Muscle of leg (tissue), 3 donors: ENCODE measurements at regions not wholly inside any gene's neighbourhood (a gene's known extent, or its start where the extent isn't known, plus 50 kb on each side); places are given as distances from the start of the nearest gene placed in this dataset.

Experiments used
- DNase-seq: peaks from one replicate; pipeline ENCODE4 v3.0.0; 2013
- H3K27ac ChIP-seq: one replicate; pipeline ENCODE4 v1.5.1; 2013; ENCODE audit warnings: mild to moderate bottlenecking, low read length, control low read depth
- H3K27me3 ChIP-seq: one replicate; pipeline ENCODE4 v1.6.1; 2013; ENCODE audit warnings: low read length; ENCODE audit not compliant: control insufficient read depth, insufficient read depth
- H3K36me3 ChIP-seq: one replicate; pipeline ENCODE4 v1.6.1; 2013; ENCODE audit warnings: low read length; ENCODE audit not compliant: control insufficient read depth, insufficient read depth
- H3K4me1 ChIP-seq: one replicate; pipeline ENCODE4 v1.6.1; 2013; ENCODE audit warnings: low read length; ENCODE audit not compliant: control insufficient read depth, insufficient read depth
- H3K4me3 ChIP-seq: one replicate; pipeline ENCODE4 v1.5.1; 2013; ENCODE audit warnings: low read length, control low read depth
- H3K9me3 ChIP-seq: replicated peaks from 2 replicates; pipeline ENCODE4 v1.6.1; 2013; ENCODE audit warnings: low read depth, low read length; ENCODE audit not compliant: control insufficient read depth
- WGBS: methylation state at CpG from one replicate; pipeline ENCODE4 v1.1.5; 2013; ENCODE audit warnings: missing lambda C conversion rate; ENCODE audit not compliant: insufficient coverage; 5-methylcytosine and 5-hydroxymethylcytosine counted together

DNA sequence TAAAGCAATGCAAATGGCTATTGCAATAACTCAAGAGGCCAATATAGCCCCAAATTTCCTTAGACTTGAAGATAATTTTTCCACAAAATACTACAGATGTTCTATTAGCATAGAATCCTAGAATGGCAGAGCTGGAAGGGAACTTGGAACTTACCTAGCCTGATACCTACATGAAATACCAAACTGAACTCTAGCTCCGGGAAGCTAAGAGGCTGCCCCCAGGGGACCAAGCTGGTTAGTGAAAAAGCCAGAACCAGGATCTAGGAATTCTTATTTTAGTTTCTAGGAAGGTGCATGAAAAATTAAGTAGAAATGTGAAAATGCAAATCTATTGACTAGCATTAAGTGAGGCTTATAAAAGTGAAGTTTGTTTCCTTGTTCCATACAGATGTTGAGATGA lies 256.0 kb upstream of the CBLB start:
- H3K36me3 ChIP-seq: no peaks in the 10 kb centered on the region
- no CpG with 5 or more reads among the region's 1 CpG for WGBS
- no peak overlapping the region for H3K4me3 ChIP-seq
- H3K27ac ChIP-seq: peak overlapping the region; percentile 79
- DNase-seq: peak; percentile 27
- H3K4me1 ChIP-seq: peaks cover 3% of the 10 kb centered on the region
- H3K27me3 ChIP-seq: no peaks in the 10 kb centered on the region
- H3K9me3 ChIP-seq: no peaks in the 10 kb centered on the region

- no peak overlapping the region for H3K4me3 ChIP-seq
- no peaks in the 10 kb centered on the region for H3K9me3 ChIP-seq
- no peaks in the 10 kb centered on the region for H3K36me3 ChIP-seq
- peaks cover 3% of the 10 kb centered on the region for H3K4me1 ChIP-seq
- no CpG with 5 or more reads among the region's 3 CpGs for WGBS
- H3K27me3 ChIP-seq: no peaks in the 10 kb centered on the region
- peak overlapping the region; percentile 79 for H3K27ac ChIP-seq
- peak; percentile 93 for DNase-seq
Observed at GRCh38 chr3:106125321-106125720, 256.5 kb upstream of the CBLB start.

DNA sequence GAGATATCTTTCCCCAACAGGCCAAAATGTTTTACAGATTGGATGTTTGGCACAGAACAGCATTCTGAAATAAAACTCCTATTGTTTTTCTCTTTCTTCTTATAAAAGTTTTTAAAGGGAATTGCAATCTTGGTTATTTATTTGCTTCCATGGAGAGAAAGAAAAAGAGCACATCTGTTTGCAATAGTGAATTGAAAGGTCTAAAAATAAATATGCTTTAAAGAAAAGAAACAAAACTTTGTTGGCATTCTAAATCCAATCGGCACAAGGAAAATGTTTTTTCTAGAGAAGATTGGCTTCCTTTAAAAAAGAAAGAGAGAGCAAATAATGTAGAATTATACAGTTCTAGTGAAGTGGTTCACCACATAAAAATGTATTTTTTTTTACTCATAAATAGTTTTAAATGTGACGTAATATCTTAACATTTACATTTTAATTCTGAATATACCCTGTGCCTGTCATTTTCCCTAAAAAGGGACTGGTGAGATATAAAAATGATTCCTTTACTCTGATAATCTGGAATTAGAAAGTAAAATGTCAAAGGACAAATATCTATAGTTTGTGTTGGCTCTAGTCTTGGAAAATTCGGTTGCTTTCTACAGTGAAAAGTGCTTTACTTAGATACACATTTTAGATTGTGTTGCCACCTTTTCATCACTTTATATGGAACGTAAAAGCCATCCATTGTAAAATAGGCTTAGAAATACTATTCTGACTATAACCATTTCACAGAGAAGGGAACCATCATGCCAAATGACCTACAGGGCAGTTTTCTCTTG lies 257.4 kb upstream of the CBLB start:
- Histone ChIP-seq H3K4me3 (no peak overlapping the region), H3K27ac (peak overlapping the region; percentile 79), H3K9me3 (no peaks in the 10 kb centered on the region), H3K27me3 (no peaks in the 10 kb centered on the region), H3K4me1 (peaks cover 9% of the 10 kb centered on the region), H3K36me3 (no peaks in the 10 kb centered on the region)
- DNase-seq: peak; percentile 93
- no CpG with 5 or more reads among the region's 4 CpGs for whole genome bisulfite sequencing

GRCh38 chr3:106126846-106127235 lies 258.0 kb upstream of the CBLB start:
- 80% methylated on average over 3 of the region's 4 CpGs for WGBS
- Histone ChIP-seq H3K27ac (peak overlapping the region; percentile 79), H3K9me3 (no peaks in the 10 kb centered on the region), H3K27me3 (no peaks in the 10 kb centered on the region), H3K4me1 (peaks cover 11% of the 10 kb centered on the region), H3K36me3 (no peaks in the 10 kb centered on the region), H3K4me3 (no peak overlapping the region)
- peak; percentile 19 for DNase-seq

DNA sequence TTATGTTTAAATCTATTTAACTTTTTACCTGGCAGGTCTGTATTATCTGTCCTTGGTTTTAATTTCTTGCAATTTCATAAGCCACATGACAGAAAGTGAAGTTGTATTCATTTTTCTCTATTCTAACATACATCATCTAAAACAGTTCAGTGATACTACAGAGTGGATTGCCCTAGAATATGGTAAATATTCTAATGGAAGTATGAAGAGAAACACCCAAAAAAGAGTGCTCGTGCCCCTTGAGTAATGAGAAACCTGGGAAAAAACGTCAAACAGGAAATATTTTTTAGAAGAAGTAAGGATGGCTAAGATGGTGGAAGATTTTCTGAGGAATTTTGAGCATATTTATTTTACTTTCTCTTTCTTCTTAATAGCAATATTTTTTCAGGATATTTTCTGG lies 261.1 kb upstream of the CBLB start:
- no CpG with 5 or more reads among the region's 2 CpGs for WGBS
- Histone ChIP-seq H3K27ac (peak overlapping the region; percentile 23), H3K36me3 (no peaks in the 10 kb centered on the region)

GRCh38 chr3:106130384-106131198 lies 261.8 kb upstream of the CBLB start:
- peak overlapping the region; percentile 82 for H3K27ac ChIP-seq
- WGBS: no CpG with 5 or more reads among the region's 2 CpGs
- H3K27me3 ChIP-seq: no peaks in the 10 kb centered on the region
- peaks cover 2% of the 10 kb centered on the region for H3K9me3 ChIP-seq
- DNase-seq: peak; percentile 89
- H3K36me3 ChIP-seq: no peaks in the 10 kb centered on the region
- H3K4me1 ChIP-seq: peaks cover 11% of the 10 kb centered on the region
- no peak overlapping the region for H3K4me3 ChIP-seq

More for the DNA sequence above, 261.1 kb upstream of the CBLB start:
- H3K4me3 ChIP-seq: no peak overlapping the region
- H3K4me1 ChIP-seq: peaks cover 11% of the 10 kb centered on the region
- DNase-seq: no peak
- H3K27me3 ChIP-seq: no peaks in the 10 kb centered on the region
- H3K9me3 ChIP-seq: no peaks in the 10 kb centered on the region

- peaks cover 7% of the 10 kb centered on the region for H3K4me1 ChIP-seq
- DNase-seq: no peak
- H3K27ac ChIP-seq: no peak overlapping the region
- 94% methylated on average over 21 of the region's 26 CpGs for WGBS
- no peaks in the 10 kb centered on the region for H3K36me3 ChIP-seq
- no peak overlapping the region for H3K4me3 ChIP-seq
- H3K27me3 ChIP-seq: no peaks in the 10 kb centered on the region
- H3K9me3 ChIP-seq: peaks cover 3% of the 10 kb centered on the region
Observed at GRCh38 chr3:106135451-106136160, 266.8 kb upstream of the CBLB start.

- no peaks in the 10 kb centered on the region for H3K4me1 ChIP-seq
- DNase-seq: no peak
- H3K36me3 ChIP-seq: no peaks in the 10 kb centered on the region
- no CpG with 5 or more reads among the region's 1 CpG for WGBS
- peaks cover 3% of the 10 kb centered on the region for H3K9me3 ChIP-seq
- H3K27me3 ChIP-seq: no peaks in the 10 kb centered on the region
- H3K27ac ChIP-seq: no peak overlapping the region
- H3K4me3 ChIP-seq: no peak overlapping the region
Observed at GRCh38 chr3:106139826-106140225, 271.0 kb upstream of the CBLB start.

GRCh38 chr3:106140431-106140830 lies 271.6 kb upstream of the CBLB start:
- Histone ChIP-seq H3K27ac (no peak overlapping the region), H3K4me1 (no peaks in the 10 kb centered on the region), H3K27me3 (no peaks in the 10 kb centered on the region), H3K9me3 (peaks cover 3% of the 10 kb centered on the region), H3K4me3 (no peak overlapping the region), H3K36me3 (no peaks in the 10 kb centered on the region)
- DNase-seq: no peak

DNA sequence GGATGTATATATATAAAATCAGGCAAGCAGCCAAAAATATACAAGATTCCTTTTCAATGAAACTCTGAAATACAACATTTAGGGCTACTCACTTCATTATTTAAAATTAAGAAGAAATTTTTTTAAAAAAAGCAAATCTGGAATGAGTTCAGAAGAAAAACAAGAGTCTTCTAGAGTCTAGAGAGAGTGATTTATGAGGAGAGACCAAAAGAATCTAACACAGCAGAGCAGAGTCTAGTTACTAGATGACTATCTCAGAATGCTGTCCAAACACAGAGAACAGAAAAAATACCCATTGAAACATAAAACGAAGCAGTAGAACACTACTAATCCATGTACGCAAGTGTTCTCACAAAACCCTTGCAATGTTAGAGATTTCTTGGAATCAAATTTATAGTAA lies 275.2 kb upstream of the CBLB start:
- H3K27me3 ChIP-seq: no peaks in the 10 kb centered on the region
- H3K36me3 ChIP-seq: no peaks in the 10 kb centered on the region
- H3K4me3 ChIP-seq: no peak overlapping the region
- no peaks in the 10 kb centered on the region for H3K4me1 ChIP-seq
- WGBS: no CpG with 5 or more reads among the region's 2 CpGs
- peaks cover 3% of the 10 kb centered on the region for H3K9me3 ChIP-seq
- no peak for DNase-seq
- H3K27ac ChIP-seq: no peak overlapping the region
